GM13976 (cell line): ENCODE measurements at regions not wholly inside any gene's neighbourhood (a gene's known extent, or its start where the extent isn't known, plus 50 kb on each side); places are given as distances from the start of the nearest gene placed in this dataset.

Source experiments
- DNase-seq: peaks from one replicate; pipeline ENCODE4 v3.0.0; 2012; ENCODE audit warnings: low spot score
- CTCF ChIP-seq: IDR thresholded peaks from 2 replicates; pipeline ENCODE4 v1.5.1; 2012; ENCODE audit warnings: borderline replicate concordance, mild to moderate bottlenecking; ENCODE audit not compliant: insufficient read depth; ENCODE audit errors: extremely low read depth, missing control alignments, control extremely low read depth
- in situ Hi-C: fragments of 300-500 bp; cut with MboI; formaldehyde crosslinking; loops from one replicate; pipeline ENCODE4 v1.12.0; 2022; ENCODE audit warnings: low sequenced_read_pairs, mixed read lengths, inconsistent platforms; ENCODE audit not compliant: unreplicated experiment

- TF ChIP-seq CTCF: no peak
- in situ Hi-C loops: no loop called here
- DNase-seq: no peak
Measured at GRCh38 chr13:50711996-50712395, 131.5 kb downstream of the DLEU7 start.

DNA sequence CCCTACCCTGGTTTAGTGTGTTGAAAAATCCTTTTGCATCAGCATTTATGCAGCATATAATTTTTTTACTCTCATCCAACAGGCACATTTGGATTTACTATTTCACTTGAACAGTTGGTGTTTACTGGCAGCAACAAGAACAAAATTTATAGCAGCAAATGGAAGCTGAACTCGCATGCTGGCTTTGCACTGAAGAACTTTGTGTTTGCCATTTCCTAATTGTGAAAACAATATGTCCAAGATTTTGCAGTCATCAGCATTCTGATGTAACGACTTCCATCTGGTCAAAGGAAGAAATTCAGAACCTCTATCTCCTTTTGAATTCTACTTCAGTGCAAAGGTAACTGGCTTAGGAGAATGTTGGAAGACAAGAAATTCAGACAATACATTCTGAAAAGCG lies 131.0 kb downstream of the DLEU7 start:
- in situ Hi-C loops: no loop called here
- DNase-seq: no peak
- no peak for TF ChIP-seq CTCF

GRCh38 chr13:50712881-50713280 lies 130.6 kb downstream of the DLEU7 start:
- in situ Hi-C loops: no loop called here
- no peak for TF ChIP-seq CTCF
- no peak for DNase-seq

- no peak for TF ChIP-seq CTCF
- in situ Hi-C loops: no loop called here
- peak; percentile 41 for DNase-seq
Measured at GRCh38 chr13:50713523-50714248, 129.8 kb downstream of the DLEU7 start.

DNA sequence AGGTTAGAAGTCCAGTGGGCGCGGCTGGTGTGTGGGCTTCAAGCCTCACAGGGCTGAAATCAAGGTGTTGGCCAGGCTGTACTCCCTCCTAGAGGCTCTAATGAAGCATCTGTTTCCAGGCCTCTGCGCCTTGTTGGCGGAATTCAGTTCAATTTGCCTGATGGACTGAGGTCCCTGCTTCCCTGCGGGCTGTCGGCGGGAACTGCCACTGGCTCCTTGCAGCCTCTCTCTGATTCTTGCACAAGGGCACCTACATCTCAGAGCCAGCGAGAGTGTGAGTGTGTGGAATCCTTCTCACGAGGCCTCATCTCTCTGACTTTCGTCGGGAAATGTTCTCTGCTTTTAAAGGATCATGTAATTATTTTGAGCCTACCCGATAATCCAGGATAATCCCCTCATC lies 128.6 kb downstream of the DLEU7 start:
- TF ChIP-seq CTCF: no peak
- DNase-seq: no peak
- in situ Hi-C loops: no loop called here

- TF ChIP-seq CTCF: no peak
- DNase-seq: no peak
- in situ Hi-C loops: no loop called here
Measured at GRCh38 chr13:50715402-50716146, 127.9 kb downstream of the DLEU7 start.
